ENCODE measurements at regions not wholly inside any gene's neighbourhood (a gene's known extent, or its start where the extent isn't known, plus 50 kb on each side); places are given as distances from the start of the nearest gene placed in this dataset.
"Not testable (repeated sequence)": the region's sequence is repeated elsewhere in the genome, so short reads cannot be mapped to it uniquely, and the experiment has no call there.

DNA sequence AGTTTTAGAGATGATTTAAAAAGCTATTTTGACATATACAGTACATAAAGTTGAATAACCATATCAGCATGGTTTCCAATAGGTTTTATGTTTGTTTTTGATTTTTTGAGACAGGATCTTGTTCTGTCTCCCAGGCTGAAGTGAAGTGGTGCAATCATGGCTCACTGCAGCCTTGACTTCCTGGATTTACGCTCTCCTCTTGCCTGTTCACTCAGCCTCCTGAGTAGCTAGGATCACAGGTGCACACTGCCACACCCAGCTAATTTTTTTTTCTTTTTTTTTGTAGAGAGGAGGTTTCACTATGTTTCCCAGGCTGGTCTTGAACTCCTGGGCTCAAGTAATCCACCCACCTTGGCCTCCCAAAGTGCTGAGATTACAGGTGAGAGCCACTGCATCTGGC is 1366.4 kb downstream of the KHDRBS2 start:
- FAIRE-seq; CTCF ChIA-PET; H3K27me3 ChIP-seq (replicated peaks in 1 of 2; ENCODE audit: control insufficient read depth in 2 of 2, insufficient read depth in 2 of 2, low read length in 1 of 2); POLR2A ChIA-PET; DNase-seq (ENCODE audit: low read depth, low spot score); H3K4me3 ChIP-seq; RAD21 ChIA-PET (ENCODE audit: unreplicated experiment); H3K9me3 ChIP-seq (replicated peaks; ENCODE audit: control insufficient read depth, insufficient read depth, low read length); H3K79me2 ChIP-seq (ENCODE audit: control insufficient read depth, insufficient read depth, low read length); H3K27ac ChIP-seq (ENCODE audit: control insufficient read depth, insufficient read depth); SMC1A ChIA-PET (ENCODE audit: uncharacterized antibody, unreplicated experiment); ATAC-seq; H2AFZ ChIP-seq (ENCODE audit: control insufficient read depth, low read depth, low read length); H4K20me1 ChIP-seq (ENCODE audit: control insufficient read depth, insufficient read depth); H3K9ac ChIP-seq (ENCODE audit: control insufficient read depth, insufficient read depth, low read length); H3K4me1 ChIP-seq (ENCODE audit: control insufficient read depth, insufficient read depth, low read length); in situ Hi-C loops (cut with MboI); BruUV-seq (replicated peaks); intact Hi-C loops (cut with micrococcal nuclease; ENCODE audit: unreplicated experiment); H3K36me3 ChIP-seq (ENCODE audit: control insufficient read depth in 2 of 2, insufficient read depth in 2 of 2, low read length in 1 of 2); H3K4me2 ChIP-seq (ENCODE audit: control insufficient read depth, insufficient read depth): not testable (repeated sequence)
- WGBS (ENCODE audit: insufficient coverage, insufficient replicate concordance, low lambda C conversion rate, missing lambda C conversion rate), result 10% methylated on average over 1 of the region's 1 CpG

DNA sequence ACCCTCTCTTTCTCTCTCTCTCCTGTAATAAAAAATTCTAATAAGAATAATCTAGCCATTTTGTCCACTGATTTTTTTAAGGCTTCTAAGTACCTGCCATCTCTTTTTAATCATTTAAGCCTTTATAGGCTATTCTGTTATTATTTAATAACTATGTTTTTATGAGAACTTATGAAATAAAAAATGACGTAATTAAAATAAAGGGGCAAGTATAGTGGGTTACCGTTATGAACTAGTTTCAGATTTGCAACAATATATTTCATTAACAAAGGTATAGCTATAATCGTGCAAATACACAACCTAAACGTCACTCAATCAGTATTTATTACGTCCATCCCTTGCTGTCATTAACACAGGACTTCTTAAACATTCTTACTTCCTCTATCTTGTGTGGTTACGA is 1382.2 kb downstream of the KHDRBS2 start:
- in situ Hi-C loops (cut with MboI), result not testable (repeated sequence)
- 10% methylated on average over 6 of the region's 6 CpGs for WGBS (ENCODE audit: insufficient coverage, insufficient replicate concordance, low lambda C conversion rate, missing lambda C conversion rate)

DNA sequence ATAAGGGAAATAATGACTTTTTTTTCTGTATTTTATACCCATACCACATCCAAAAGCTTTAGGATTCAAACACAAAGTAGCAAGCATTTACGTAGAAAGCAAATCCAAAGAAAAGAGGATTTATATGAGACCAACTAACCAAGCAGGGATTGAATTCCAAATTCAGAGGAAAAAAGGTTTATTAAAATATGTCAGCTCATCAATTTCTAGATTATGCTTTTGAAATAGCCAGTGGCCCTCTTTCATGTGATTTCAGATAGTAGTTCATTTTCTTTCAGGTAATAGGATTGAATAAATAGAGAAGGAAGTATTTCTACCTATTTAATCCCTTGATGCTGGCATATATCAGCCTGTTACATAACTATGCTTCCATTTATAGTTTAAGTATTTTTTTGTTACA is 1392.7 kb downstream of the KHDRBS2 start:
- H4K20me1 ChIP-seq (ENCODE audit: control insufficient read depth, insufficient read depth), result not testable (repeated sequence)

More for the DNA sequence above, 1382.2 kb downstream of the KHDRBS2 start:
- DNase-seq (ENCODE audit: low read depth, low spot score); H4K20me1 ChIP-seq (ENCODE audit: control insufficient read depth, insufficient read depth); ATAC-seq; H3K4me3 ChIP-seq; BruUV-seq (replicated peaks); POLR2A ChIA-PET; H3K4me1 ChIP-seq (ENCODE audit: control insufficient read depth, insufficient read depth, low read length); RAD21 ChIA-PET (ENCODE audit: unreplicated experiment); H3K36me3 ChIP-seq (ENCODE audit: control insufficient read depth in 2 of 2, insufficient read depth in 2 of 2, low read length in 1 of 2); CTCF ChIA-PET; H2AFZ ChIP-seq (ENCODE audit: control insufficient read depth, low read depth, low read length); SMC1A ChIA-PET (ENCODE audit: uncharacterized antibody, unreplicated experiment); H3K9me3 ChIP-seq (replicated peaks; ENCODE audit: control insufficient read depth, insufficient read depth, low read length); H3K79me2 ChIP-seq (ENCODE audit: control insufficient read depth, insufficient read depth, low read length); intact Hi-C loops (cut with micrococcal nuclease; ENCODE audit: unreplicated experiment); FAIRE-seq; H3K27ac ChIP-seq (ENCODE audit: control insufficient read depth, insufficient read depth); H3K4me2 ChIP-seq (ENCODE audit: control insufficient read depth, insufficient read depth); H3K9ac ChIP-seq (ENCODE audit: control insufficient read depth, insufficient read depth, low read length); H3K27me3 ChIP-seq (replicated peaks in 1 of 2; ENCODE audit: control insufficient read depth in 2 of 2, insufficient read depth in 2 of 2, low read length in 1 of 2): not testable (repeated sequence)

More for the DNA sequence above, 1392.7 kb downstream of the KHDRBS2 start:
- H3K27me3 ChIP-seq (replicated peaks in 1 of 2; ENCODE audit: control insufficient read depth in 2 of 2, insufficient read depth in 2 of 2, low read length in 1 of 2); H3K27ac ChIP-seq (ENCODE audit: control insufficient read depth, insufficient read depth); H3K4me2 ChIP-seq (ENCODE audit: control insufficient read depth, insufficient read depth); SMC1A ChIA-PET (ENCODE audit: uncharacterized antibody, unreplicated experiment); ATAC-seq; H3K79me2 ChIP-seq (ENCODE audit: control insufficient read depth, insufficient read depth, low read length); RAD21 ChIA-PET (ENCODE audit: unreplicated experiment); CTCF ChIA-PET; BruUV-seq (replicated peaks); in situ Hi-C loops (cut with MboI); intact Hi-C loops (cut with micrococcal nuclease; ENCODE audit: unreplicated experiment); H3K4me3 ChIP-seq; H3K9me3 ChIP-seq (replicated peaks; ENCODE audit: control insufficient read depth, insufficient read depth, low read length); H3K4me1 ChIP-seq (ENCODE audit: control insufficient read depth, insufficient read depth, low read length); H2AFZ ChIP-seq (ENCODE audit: control insufficient read depth, low read depth, low read length); POLR2A ChIA-PET; H3K36me3 ChIP-seq (ENCODE audit: control insufficient read depth in 2 of 2, insufficient read depth in 2 of 2, low read length in 1 of 2); FAIRE-seq; H3K9ac ChIP-seq (ENCODE audit: control insufficient read depth, insufficient read depth, low read length); DNase-seq (ENCODE audit: low read depth, low spot score): not testable (repeated sequence)
- WGBS (ENCODE audit: insufficient coverage, insufficient replicate concordance, low lambda C conversion rate, missing lambda C conversion rate), result 64% methylated on average over 1 of the region's 1 CpG

All from GM12878 (cell line).